K562 (cell line): ENCODE measurements at regions not wholly inside any gene's neighbourhood (a gene's known extent, or its start where the extent isn't known, plus 50 kb on each side); places are given as distances from the start of the nearest gene placed in this dataset.

ENCODE experiments used
- ATAC-seq: fragments of 200-7000 bp; cut with Tn5 transposase; 3 replicates; pipeline ENCODE4 v1.9.1; 2020; ENCODE audit warnings: moderate library complexity
- BruUV-seq: library from RNA; stranded (reverse); fragments of 400-500 nt; replicated peaks from 2 replicates; lab custom pipeline; 2021; lab: Mats Ljungman, UMichigan
- CTCF ChIA-PET: fragments of 300-600 bp; formaldehyde crosslinking; extraction: SDS; loops from one replicate; lab custom pipeline; 2021; ENCODE audit warnings: low intra/inter-chr PET ratio; lab: Yijun Ruan, JAX
- POLR2A ChIA-PET: fragments of 300-600, 350-650 bp; sonication (Branson Sonifier 250); formaldehyde crosslinking; extraction: SDS; loops from one replicate; lab custom pipeline; 2021; ENCODE audit warnings: antibody characterized with exemption, inconsistent platforms; lab: Yijun Ruan, JAX
- DNase-seq, 4 experiments: peaks; one replicate each; pipeline versions ENCODE4 v3.0.0 to v3.0.0-alpha.2; 2011 to 2018; ENCODE audit warnings: low spot score in 3 of 4, mixed read lengths in 3 of 4; ENCODE audit errors: extremely low read depth in 1 of 4
- FAIRE-seq: peaks from 2 replicates; lab custom pipeline; 2011; peaks lifted over from hg19 to GRCh38; lab: Jason Lieb, UNC
- H2AFZ ChIP-seq: 2 replicates; pipeline ENCODE4 v1.6.0; 2011; ENCODE audit warnings: low read depth, low read length, control low read depth, inconsistent platforms
- H3K27ac ChIP-seq: fragments of 200-600 bp; 3 replicates; pipeline ENCODE4 v1.8.0; 2011; ENCODE audit warnings: low read depth, mild to moderate bottlenecking, control low read depth, inconsistent platforms, low read length, moderate library complexity, mixed read lengths; ENCODE audit errors: extremely low read depth
- H3K27me3 ChIP-seq, 2 experiments: fragments of 300-600 bp in 1 of 2; 2 replicates in 1 of 2; 3 replicates in 1 of 2; pipeline versions ENCODE4 v1.6.0 to v1.8.0; 2011; ENCODE audit warnings: inconsistent platforms in 2 of 2, low read length in 2 of 2, mild to moderate bottlenecking in 1 of 2, mixed read lengths in 1 of 2, moderate library complexity in 1 of 2; ENCODE audit not compliant: control insufficient read depth in 2 of 2, insufficient read depth in 2 of 2
- H3K36me3 ChIP-seq: fragments of 300-600 bp; 3 replicates; pipeline ENCODE4 v1.8.0; 2011; ENCODE audit warnings: mild to moderate bottlenecking, low read length, inconsistent platforms; ENCODE audit not compliant: control insufficient read depth, insufficient read depth
- H3K4me1 ChIP-seq, 2 experiments: fragments of 200-600 bp in 1 of 2; replicated peaks in 1 of 2; 2 replicates in 1 of 2; 3 replicates in 1 of 2; pipeline versions ENCODE4 v1.5.1 to v1.8.0; 2011; ENCODE audit warnings: inconsistent platforms in 2 of 2, low read length in 2 of 2, mild to moderate bottlenecking in 1 of 2, mixed read lengths in 1 of 2, moderate library complexity in 1 of 2; ENCODE audit not compliant: control insufficient read depth in 2 of 2, insufficient read depth in 2 of 2
- H3K4me2 ChIP-seq: 2 replicates; pipeline ENCODE4 v1.6.1; 2011; ENCODE audit warnings: low read length, control low read depth, inconsistent platforms, mixed read lengths; ENCODE audit not compliant: insufficient read depth
- H3K4me3 ChIP-seq: fragments of 200-600 bp; sonication (generic), shearing (Covaris generic); 2 replicates; pipeline ENCODE4 v1.5.1; 2016; ENCODE audit warnings: control low read depth, inconsistent platforms
- H3K79me2 ChIP-seq: fragments of 200-600 bp; 3 replicates; pipeline ENCODE4 v1.8.0; 2011; ENCODE audit warnings: low read length, inconsistent platforms; ENCODE audit not compliant: control insufficient read depth, insufficient read depth
- H3K9ac ChIP-seq, 2 experiments: 2 replicates each; pipeline versions ENCODE4 v1.6.0 to v1.6.1; 2011; ENCODE audit warnings: low read depth in 2 of 2, low read length in 2 of 2, control low read depth in 1 of 2, inconsistent platforms in 1 of 2, mild to moderate bottlenecking in 1 of 2, mixed read lengths in 1 of 2; ENCODE audit not compliant: insufficient read depth in 1 of 2
- H3K9me1 ChIP-seq: one replicate; pipeline ENCODE4 v1.6.0; 2011; ENCODE audit warnings: inconsistent platforms, mild to moderate bottlenecking, low read length, moderate library complexity; ENCODE audit not compliant: control insufficient read depth, insufficient read depth
- H3K9me3 ChIP-seq: replicated peaks from 2 replicates; pipeline ENCODE4 v1.5.1; 2011; ENCODE audit warnings: low read depth, low read length, inconsistent platforms; ENCODE audit not compliant: control insufficient read depth, insufficient read depth
- H4K20me1 ChIP-seq: replicated peaks from 2 replicates; pipeline ENCODE4 v1.6.1; 2011; ENCODE audit warnings: low read length, inconsistent platforms, mixed read lengths; ENCODE audit not compliant: control insufficient read depth, insufficient read depth
- BACH1 ChIP-seq: fragments of 200-800 bp; sonication (Bioruptor generic); IDR thresholded peaks from 2 replicates; pipeline ENCODE4 v1.6.1; 2016; ENCODE audit warnings: missing genetic modification characterization, missing compliant biosample characterization
- BRF1 ChIP-seq: IDR thresholded peaks from 3 replicates; pipeline ENCODE4 v1.6.1; 2011; ENCODE audit warnings: borderline replicate concordance, mild to moderate bottlenecking; ENCODE audit not compliant: insufficient read length; ENCODE audit errors: extremely low read depth
- CBX2 ChIP-seq: fragments of 200-600 bp; sonication (generic); IDR thresholded peaks from one replicate; pipeline ENCODE4 v1.6.1; 2012; ENCODE audit warnings: mild to moderate bottlenecking, low read length, inconsistent platforms; ENCODE audit not compliant: insufficient read depth, poor library complexity, severe bottlenecking
- HDGF ChIP-seq: fragments of 450-650 bp; IDR thresholded peaks from 2 replicates; pipeline ENCODE4 v1.6.1; 2016
- LCOR ChIP-seq: sonication (generic); formaldehyde crosslinking; IDR thresholded peaks from 2 replicates; pipeline ENCODE4 v1.8.0; 2022; ENCODE audit warnings: mild to moderate bottlenecking, missing genetic modification reagents
- MYNN ChIP-seq, 2 experiments: sonication (generic); formaldehyde crosslinking in 1 of 2; IDR thresholded peaks; 2 replicates each; pipeline versions ENCODE4 v1.5.0 to v1.6.1; 2016 to 2020; ENCODE audit warnings: antibody characterized with exemption in 1 of 2, missing genetic modification reagents in 1 of 2
- SIN3B ChIP-seq: fragments of 450-650 bp; IDR thresholded peaks from 2 replicates; pipeline ENCODE4 v1.6.1; 2017; ENCODE audit warnings: low read depth, mild to moderate bottlenecking, moderate library complexity
- SMARCC2 ChIP-seq: fragments of 450-650 bp; IDR thresholded peaks from 2 replicates; pipeline ENCODE4 v1.6.1; 2017; ENCODE audit warnings: antibody characterized with exemption, moderate library complexity, mild to moderate bottlenecking, low read depth
- SREBF1 ChIP-seq: fragments of 150-350 bp; IDR thresholded peaks from 2 replicates; pipeline ENCODE4 v1.6.1; 2014; ENCODE audit warnings: antibody characterized with exemption, low read depth, low read length, borderline replicate concordance
- SRSF3 ChIP-seq: fragments of 200-400 bp; formaldehyde crosslinking; IDR thresholded peaks from 2 replicates; pipeline ENCODE4 v1.6.1; 2016; ENCODE audit warnings: mild to moderate bottlenecking, low read length, moderate library complexity; ENCODE audit not compliant: insufficient read depth
- SRSF7 ChIP-seq: fragments of 200-400 bp; formaldehyde crosslinking; optimal IDR thresholded peaks from 2 replicates; pipeline ENCODE3; 2017; ENCODE audit warnings: mild to moderate bottlenecking, low read depth, low read length
- TEAD2 ChIP-seq: fragments of 450-650 bp; IDR thresholded peaks from 2 replicates; pipeline ENCODE4 v1.6.1; 2016; ENCODE audit warnings: missing genetic modification characterization, control low read depth, missing compliant biosample characterization
- TOE1 ChIP-seq, 2 experiments: fragments of 450-650 bp in 1 of 2; sonication (generic) in 1 of 2; formaldehyde crosslinking in 1 of 2; IDR thresholded peaks; 2 replicates each; pipeline versions ENCODE4 v1.7.1 to v1.8.0; 2016 to 2022; ENCODE audit warnings: borderline replicate concordance in 2 of 2, mild to moderate bottlenecking in 2 of 2, antibody characterized with exemption in 1 of 2, inconsistent platforms in 1 of 2, low read depth in 1 of 2, missing genetic modification reagents in 1 of 2, moderate library complexity in 1 of 2
- ZNF184 ChIP-seq: sonication (generic); formaldehyde crosslinking; IDR thresholded peaks from 2 replicates; pipeline ENCODE4 v1.5.0; 2020; ENCODE audit warnings: missing genetic modification reagents
- ZNF589 ChIP-seq: fragments of 200-800 bp; sonication (Bioruptor generic); IDR thresholded peaks from 2 replicates; pipeline ENCODE4 v1.6.1; 2016; ENCODE audit warnings: low read depth, missing genetic modification characterization, missing compliant biosample characterization
- ZZZ3 ChIP-seq: fragments of 450-650 bp; IDR thresholded peaks from 2 replicates; pipeline ENCODE4 v1.6.1; 2016; ENCODE audit warnings: antibody characterized with exemption, mild to moderate bottlenecking, moderate library complexity
- in situ Hi-C: fragments of 300-500 bp; cut with MboI; formaldehyde crosslinking; loops from 4 replicates; pipeline ENCODE4 v1.15.0; 2018; ENCODE audit warnings: inconsistent platforms, mixed read lengths
- intact Hi-C: fragments of 100-400 bp; cut with micrococcal nuclease; formaldehyde crosslinking; loops from 2 replicates; pipeline ENCODE4 v1.14.2; 2022
- TF ChIP-seq, protein P1 (sequence below): IDR thresholded peaks from 3 replicates; pipeline ENCODE4 v1.6.1; 2011; ENCODE audit warnings: borderline replicate concordance, mild to moderate bottlenecking, moderate library complexity; ENCODE audit not compliant: insufficient read length; ENCODE audit errors: extremely low read depth
- TF ChIP-seq, protein P2 (sequence below): fragments of 250-450 bp; sonication (Bioruptor Pico); IDR thresholded peaks from 2 replicates; pipeline ENCODE4 v1.5.0; 2022; ENCODE audit warnings: mild to moderate bottlenecking

DNA sequence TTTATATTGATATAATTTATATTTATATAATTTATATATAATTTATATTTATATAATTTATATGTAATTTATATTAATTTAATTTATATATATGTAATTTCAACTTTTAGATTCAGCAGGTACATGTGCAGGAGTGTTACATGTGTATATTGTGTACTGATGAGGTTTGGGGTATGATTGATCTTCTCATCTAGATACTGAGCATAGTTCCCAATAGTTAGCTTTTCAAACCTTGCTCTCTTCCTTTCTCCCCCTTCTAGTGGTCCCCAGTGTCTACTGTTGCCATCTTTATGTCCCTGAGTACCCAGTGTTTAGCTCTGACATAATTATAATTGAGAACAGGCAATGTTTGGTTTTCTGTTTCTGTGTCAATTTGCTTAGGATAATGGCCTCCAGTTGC, 1335.3 kb upstream of the CDH2 start:
- Histone ChIP-seq H2AFZ (no peak overlapping the region), H3K27ac (no peak overlapping the region), H3K27me3 (no peaks in the 10 kb centered on the region), H3K4me1 (no peaks in the 10 kb centered on the region), H3K9me1 (no peaks in the 10 kb centered on the region), H3K79me2 (no peaks in the 10 kb centered on the region), H3K4me3 (no peak overlapping the region), H3K9me3 (no peaks in the 10 kb centered on the region), H3K36me3 (no peaks in the 10 kb centered on the region), H3K4me2 (no peak overlapping the region), H4K20me1 (no peaks in the 10 kb centered on the region), H3K9ac (no peak overlapping the region)
- ATAC-seq: no peak
- ChIA-PET CTCF (no interaction called here), POLR2A (no interaction called here)
- intact Hi-C loops (no loop called here), in situ Hi-C loops (no loop called here)
- DNase-seq: no peak
- FAIRE-seq: no peak
- no TSS peak for BruUV-seq
- TF ChIP-seq ZZZ3: no peak
- TF ChIP-seq HDGF: no peak
- TF ChIP-seq LCOR (CRISPR knock-in tag): no peak
- no peak for TF ChIP-seq CBX2
- no peak for TF ChIP-seq SRSF7
- TF ChIP-seq, protein P1, sequence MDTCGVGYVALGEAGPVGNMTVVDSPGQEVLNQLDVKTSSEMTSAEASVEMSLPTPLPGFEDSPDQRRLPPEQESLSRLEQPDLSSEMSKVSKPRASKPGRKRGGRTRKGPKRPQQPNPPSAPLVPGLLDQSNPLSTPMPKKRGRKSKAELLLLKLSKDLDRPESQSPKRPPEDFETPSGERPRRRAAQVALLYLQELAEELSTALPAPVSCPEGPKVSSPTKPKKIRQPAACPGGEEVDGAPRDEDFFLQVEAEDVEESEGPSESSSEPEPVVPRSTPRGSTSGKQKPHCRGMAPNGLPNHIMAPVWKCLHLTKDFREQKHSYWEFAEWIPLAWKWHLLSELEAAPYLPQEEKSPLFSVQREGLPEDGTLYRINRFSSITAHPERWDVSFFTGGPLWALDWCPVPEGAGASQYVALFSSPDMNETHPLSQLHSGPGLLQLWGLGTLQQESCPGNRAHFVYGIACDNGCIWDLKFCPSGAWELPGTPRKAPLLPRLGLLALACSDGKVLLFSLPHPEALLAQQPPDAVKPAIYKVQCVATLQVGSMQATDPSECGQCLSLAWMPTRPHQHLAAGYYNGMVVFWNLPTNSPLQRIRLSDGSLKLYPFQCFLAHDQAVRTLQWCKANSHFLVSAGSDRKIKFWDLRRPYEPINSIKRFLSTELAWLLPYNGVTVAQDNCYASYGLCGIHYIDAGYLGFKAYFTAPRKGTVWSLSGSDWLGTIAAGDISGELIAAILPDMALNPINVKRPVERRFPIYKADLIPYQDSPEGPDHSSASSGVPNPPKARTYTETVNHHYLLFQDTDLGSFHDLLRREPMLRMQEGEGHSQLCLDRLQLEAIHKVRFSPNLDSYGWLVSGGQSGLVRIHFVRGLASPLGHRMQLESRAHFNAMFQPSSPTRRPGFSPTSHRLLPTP: no peak
- TF ChIP-seq BRF1: no peak
- TF ChIP-seq SMARCC2: no peak
- no peak for TF ChIP-seq SRSF3
- no peak for TF ChIP-seq MYNN (IDR thresholded peaks at IDR 0.05)
- no peak for TF ChIP-seq MYNN (CRISPR knock-in tag; IDR thresholded peaks at IDR 0.05)
- TF ChIP-seq TOE1 (IDR thresholded peaks at IDR 0.05; ENCODE audit: borderline replicate concordance): no peak
- TF ChIP-seq TOE1 (CRISPR knock-in tag; IDR thresholded peaks at IDR 0.05; ENCODE audit: borderline replicate concordance, low read depth): no peak
- TF ChIP-seq TEAD2 (tag): no peak
- no peak for TF ChIP-seq ZNF589 (CRISPR knock-in tag)
- TF ChIP-seq BACH1: no peak
- TF ChIP-seq ZNF184 (CRISPR knock-in tag): no peak
- no peak for TF ChIP-seq SREBF1
- no peak for TF ChIP-seq SIN3B
- TF ChIP-seq, protein P2, sequence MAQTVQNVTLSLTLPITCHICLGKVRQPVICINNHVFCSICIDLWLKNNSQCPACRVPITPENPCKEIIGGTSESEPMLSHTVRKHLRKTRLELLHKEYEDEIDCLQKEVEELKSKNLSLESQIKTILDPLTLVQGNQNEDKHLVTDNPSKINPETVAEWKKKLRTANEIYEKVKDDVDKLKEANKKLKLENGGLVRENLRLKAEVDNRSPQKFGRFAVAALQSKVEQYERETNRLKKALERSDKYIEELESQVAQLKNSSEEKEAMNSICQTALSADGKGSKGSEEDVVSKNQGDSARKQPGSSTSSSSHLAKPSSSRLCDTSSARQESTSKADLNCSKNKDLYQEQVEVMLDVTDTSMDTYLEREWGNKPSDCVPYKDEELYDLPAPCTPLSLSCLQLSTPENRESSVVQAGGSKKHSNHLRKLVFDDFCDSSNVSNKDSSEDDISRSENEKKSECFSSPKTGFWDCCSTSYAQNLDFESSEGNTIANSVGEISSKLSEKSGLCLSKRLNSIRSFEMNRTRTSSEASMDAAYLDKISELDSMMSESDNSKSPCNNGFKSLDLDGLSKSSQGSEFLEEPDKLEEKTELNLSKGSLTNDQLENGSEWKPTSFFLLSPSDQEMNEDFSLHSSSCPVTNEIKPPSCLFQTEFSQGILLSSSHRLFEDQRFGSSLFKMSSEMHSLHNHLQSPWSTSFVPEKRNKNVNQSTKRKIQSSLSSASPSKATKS: no peak
